Epithelial cell of prostate (primary cell): ENCODE measurements at regions not wholly inside any gene's neighbourhood (a gene's known extent, or its start where the extent isn't known, plus 50 kb on each side); places are given as distances from the start of the nearest gene placed in this dataset.

Experiments
- DNase-seq: peaks from one replicate; pipeline ENCODE4 v3.0.0-alpha.2; 2011; ENCODE audit warnings: low read depth, low spot score
- H3K27ac ChIP-seq: fragments of 450-650 bp; 2 replicates; pipeline ENCODE4 v1.5.1; 2017; ENCODE audit warnings: mild to moderate bottlenecking

- no peak overlapping the region for H3K27ac ChIP-seq
- no peak for DNase-seq
Measured at GRCh38 chr1:96990136-96990535, 268.6 kb downstream of the PTBP2 start.

GRCh38 chr1:96991261-96991660, 269.7 kb downstream of the PTBP2 start:
- DNase-seq, result no peak
- no peak overlapping the region for H3K27ac ChIP-seq

- no peak for DNase-seq
- no peak overlapping the region for H3K27ac ChIP-seq
Measured at GRCh38 chr1:96992871-96993270, 271.3 kb downstream of the PTBP2 start.

GRCh38 chr1:96995351-96995750, 273.8 kb downstream of the PTBP2 start:
- DNase-seq, result no peak
- no peak overlapping the region for H3K27ac ChIP-seq

- H3K27ac ChIP-seq, result no peak overlapping the region
Measured at GRCh38 chr1:96996001-96996400, 274.4 kb downstream of the PTBP2 start.

GRCh38 chr1:96997717-96998116, 276.1 kb downstream of the PTBP2 start:
- no peak for DNase-seq
- no peak overlapping the region for H3K27ac ChIP-seq

More at GRCh38 chr1:96996001-96996400, 274.4 kb downstream of the PTBP2 start:
- DNase-seq, result no peak

- no peak for DNase-seq
- no peak overlapping the region for H3K27ac ChIP-seq
Measured at GRCh38 chr1:96998466-96998865, 276.9 kb downstream of the PTBP2 start.

GRCh38 chr1:96999191-96999590, 277.6 kb downstream of the PTBP2 start:
- H3K27ac ChIP-seq, result no peak overlapping the region
- DNase-seq, result no peak

GRCh38 chr1:97004054-97004453, 282.5 kb downstream of the PTBP2 start:
- no peak for DNase-seq
- H3K27ac ChIP-seq, result no peak overlapping the region

GRCh38 chr1:97004743-97005142, 283.2 kb downstream of the PTBP2 start:
- no peak for DNase-seq
- no peak overlapping the region for H3K27ac ChIP-seq

- no peak for DNase-seq
- H3K27ac ChIP-seq, result no peak overlapping the region
Measured at GRCh38 chr1:97006044-97006661, 284.6 kb downstream of the PTBP2 start.

- no peak overlapping the region for H3K27ac ChIP-seq
- no peak for DNase-seq
Measured at GRCh38 chr1:97007840-97008604, 286.4 kb downstream of the PTBP2 start.

- H3K27ac ChIP-seq, result no peak overlapping the region
- DNase-seq, result no peak
Measured at GRCh38 chr1:97010566-97011264, 289.1 kb downstream of the PTBP2 start.

GRCh38 chr1:97013136-97013535, 291.6 kb downstream of the PTBP2 start:
- H3K27ac ChIP-seq, result no peak overlapping the region

GRCh38 chr1:97013941-97014340, 292.4 kb downstream of the PTBP2 start:
- DNase-seq, result no peak
- H3K27ac ChIP-seq, result no peak overlapping the region

More at GRCh38 chr1:97013136-97013535, 291.6 kb downstream of the PTBP2 start:
- DNase-seq, result no peak

- no peak overlapping the region for H3K27ac ChIP-seq
Measured at GRCh38 chr1:97014426-97014825, 292.8 kb downstream of the PTBP2 start.

GRCh38 chr1:97017895-97018294, 296.3 kb downstream of the PTBP2 start:
- H3K27ac ChIP-seq, result no peak overlapping the region
- DNase-seq, result no peak

More at GRCh38 chr1:97014426-97014825, 292.8 kb downstream of the PTBP2 start:
- no peak for DNase-seq
